Immature natural killer cell (primary cell): ENCODE measurements at regions not wholly inside any gene's neighbourhood (a gene's known extent, or its start where the extent isn't known, plus 50 kb on each side); places are given as distances from the start of the nearest gene placed in this dataset.

Experiments used
- DNase-seq, 3 donors: peaks; one replicate each; pipeline ENCODE4 v3.0.0; 2022; ENCODE audit warnings: mixed read lengths in 1 of 3
- H3K27ac Mint-ChIP-seq, 6 donors: one replicate each; pipeline ENCODE4 v1.8.0; 2020; ENCODE audit warnings: mixed read lengths in 6 of 6, mild to moderate bottlenecking in 5 of 6, inconsistent platforms in 4 of 6, moderate library complexity in 3 of 6
- H3K27me3 Mint-ChIP-seq, 3 donors: one replicate each; pipeline ENCODE4 v1.8.0; 2020 to 2021; ENCODE audit warnings: low read depth in 3 of 3, mild to moderate bottlenecking in 3 of 3, mixed read lengths in 3 of 3, moderate library complexity in 3 of 3, inconsistent platforms in 1 of 3
- H3K36me3 Mint-ChIP-seq, 3 donors: one replicate each; pipeline ENCODE4 v1.8.0; 2020; ENCODE audit warnings: mixed read lengths in 3 of 3, inconsistent platforms in 2 of 3, mild to moderate bottlenecking in 2 of 3
- H3K4me1 Mint-ChIP-seq, 2 donors: one replicate each; pipeline ENCODE4 v1.8.0; 2020; ENCODE audit warnings: inconsistent platforms in 2 of 2, mild to moderate bottlenecking in 2 of 2, mixed read lengths in 2 of 2, moderate library complexity in 1 of 2
- H3K4me3 Mint-ChIP-seq, 5 donors: one replicate each; pipeline ENCODE4 v1.8.0; 2020; ENCODE audit warnings: mild to moderate bottlenecking in 5 of 5, mixed read lengths in 5 of 5, inconsistent platforms in 3 of 5, moderate library complexity in 3 of 5
- H3K9me3 Mint-ChIP-seq, 6 donors: one replicate each; pipeline ENCODE4 v1.8.0; 2020; ENCODE audit warnings: mild to moderate bottlenecking in 6 of 6, mixed read lengths in 6 of 6, inconsistent platforms in 4 of 6, moderate library complexity in 3 of 6

- Mint-ChIP-seq H3K4me3 (no peak overlapping the region), H3K36me3 (no peaks in the 10 kb centered on the region), H3K27ac (no peak overlapping the region), H3K4me1 (no peaks in the 10 kb centered on the region), H3K27me3 (peaks cover 0 to 3% (median 0%) of the 10 kb centered on the region in 3 donors), H3K9me3 (peaks cover 6 to 28% (median 9%) of the 10 kb centered on the region in 6 donors)
- DNase-seq = no peak
These were observed 500.6 kb upstream of the IGFBP3 start for GRCh38 chr7:46421441-46422230.

GRCh38 chr7:46414946-46415345, 493.9 kb upstream of the IGFBP3 start:
- H3K27ac Mint-ChIP-seq = no peak overlapping the region
- no peaks in the 10 kb centered on the region for H3K36me3 Mint-ChIP-seq
- H3K4me3 Mint-ChIP-seq = no peak overlapping the region
- no peak for DNase-seq
- H3K9me3 Mint-ChIP-seq = peaks cover 0 to 29% (median 3%) of the 10 kb centered on the region in 6 donors
- H3K27me3 Mint-ChIP-seq = peaks cover 0 to 3% (median 0%) of the 10 kb centered on the region in 3 donors
- no peaks in the 10 kb centered on the region for H3K4me1 Mint-ChIP-seq

- no peak overlapping the region for H3K27ac Mint-ChIP-seq
- H3K27me3 Mint-ChIP-seq = peaks cover 0 to 3% (median 0%) of the 10 kb centered on the region in 3 donors
- H3K9me3 Mint-ChIP-seq = peaks cover 0 to 20% (median 3%) of the 10 kb centered on the region in 6 donors
- H3K4me3 Mint-ChIP-seq = no peak overlapping the region
- no peaks in the 10 kb centered on the region for H3K36me3 Mint-ChIP-seq
- DNase-seq = no peak
- H3K4me1 Mint-ChIP-seq = no peaks in the 10 kb centered on the region
These were observed 490.2 kb upstream of the IGFBP3 start for GRCh38 chr7:46411236-46411635.

GRCh38 chr7:46407125-46407524, 486.1 kb upstream of the IGFBP3 start:
- Mint-ChIP-seq H3K27me3 (peaks cover 0 to 4% (median 0%) of the 10 kb centered on the region in 3 donors), H3K36me3 (no peaks in the 10 kb centered on the region), H3K9me3 (peaks cover 0 to 30% (median 5%) of the 10 kb centered on the region in 6 donors), H3K4me1 (no peaks in the 10 kb centered on the region), H3K27ac (no peak overlapping the region), H3K4me3 (no peak overlapping the region)
- DNase-seq = no peak

GRCh38 chr7:46397591-46397990, 476.5 kb upstream of the IGFBP3 start:
- Mint-ChIP-seq H3K4me3 (no peak overlapping the region), H3K27me3 (peaks cover 0 to 2% (median 2%) of the 10 kb centered on the region in 3 donors), H3K27ac (no peak overlapping the region), H3K36me3 (no peaks in the 10 kb centered on the region), H3K4me1 (no peaks in the 10 kb centered on the region), H3K9me3 (peaks cover 2 to 26% (median 5%) of the 10 kb centered on the region in 6 donors)
- no peak for DNase-seq

GRCh38 chr7:46396481-46396880, 475.4 kb upstream of the IGFBP3 start:
- Mint-ChIP-seq H3K27me3 (peaks cover 0 to 2% (median 2%) of the 10 kb centered on the region in 3 donors), H3K27ac (no peak overlapping the region)
- no peak for DNase-seq

GRCh38 chr7:46393142-46393541, 472.1 kb upstream of the IGFBP3 start:
- H3K4me3 Mint-ChIP-seq = no peak overlapping the region
- H3K27me3 Mint-ChIP-seq = peaks cover 0 to 5% (median 2%) of the 10 kb centered on the region in 3 donors
- peaks cover 2 to 38% (median 7%) of the 10 kb centered on the region in 6 donors for H3K9me3 Mint-ChIP-seq
- no peak for DNase-seq
- no peak overlapping the region for H3K27ac Mint-ChIP-seq
- no peaks in the 10 kb centered on the region for H3K36me3 Mint-ChIP-seq
- no peaks in the 10 kb centered on the region for H3K4me1 Mint-ChIP-seq

More at GRCh38 chr7:46396481-46396880, 475.4 kb upstream of the IGFBP3 start:
- Mint-ChIP-seq H3K4me3 (no peak overlapping the region), H3K9me3 (peaks cover 2 to 20% (median 6%) of the 10 kb centered on the region in 6 donors), H3K36me3 (no peaks in the 10 kb centered on the region), H3K4me1 (no peaks in the 10 kb centered on the region)

GRCh38 chr7:46391231-46392201, 470.4 kb upstream of the IGFBP3 start:
- Mint-ChIP-seq H3K9me3 (peaks cover 2 to 47% (median 9%) of the 10 kb centered on the region in 6 donors), H3K4me3 (no peak overlapping the region), H3K27ac (no peak overlapping the region), H3K36me3 (no peaks in the 10 kb centered on the region), H3K4me1 (no peaks in the 10 kb centered on the region), H3K27me3 (peaks cover 0 to 4% (median 2%) of the 10 kb centered on the region in 3 donors)
- no peak for DNase-seq

- peaks cover 2 to 41% (median 9%) of the 10 kb centered on the region in 6 donors for H3K9me3 Mint-ChIP-seq
- DNase-seq = no peak
- peaks cover 0 to 4% (median 2%) of the 10 kb centered on the region in 3 donors for H3K27me3 Mint-ChIP-seq
- no peaks in the 10 kb centered on the region for H3K4me1 Mint-ChIP-seq
- H3K36me3 Mint-ChIP-seq = no peaks in the 10 kb centered on the region
- no peak overlapping the region for H3K4me3 Mint-ChIP-seq
- H3K27ac Mint-ChIP-seq = no peak overlapping the region
These were observed 469.0 kb upstream of the IGFBP3 start for GRCh38 chr7:46390042-46390441.

GRCh38 chr7:46389146-46389545, 468.1 kb upstream of the IGFBP3 start:
- no peak overlapping the region for H3K4me3 Mint-ChIP-seq
- no peaks in the 10 kb centered on the region for H3K36me3 Mint-ChIP-seq
- DNase-seq = no peak
- no peaks in the 10 kb centered on the region for H3K4me1 Mint-ChIP-seq
- peaks cover 1 to 4% (median 2%) of the 10 kb centered on the region in 3 donors for H3K27me3 Mint-ChIP-seq
- H3K9me3 Mint-ChIP-seq = peaks cover 2 to 41% (median 9%) of the 10 kb centered on the region in 6 donors
- H3K27ac Mint-ChIP-seq = no peak overlapping the region

GRCh38 chr7:46387646-46388045, 466.6 kb upstream of the IGFBP3 start:
- peaks cover 2 to 38% (median 6%) of the 10 kb centered on the region in 6 donors for H3K9me3 Mint-ChIP-seq
- no peak overlapping the region for H3K4me3 Mint-ChIP-seq
- no peaks in the 10 kb centered on the region for H3K4me1 Mint-ChIP-seq
- no peaks in the 10 kb centered on the region for H3K36me3 Mint-ChIP-seq
- peaks cover 0 to 4% (median 1%) of the 10 kb centered on the region in 3 donors for H3K27me3 Mint-ChIP-seq
- DNase-seq = no peak
- H3K27ac Mint-ChIP-seq = no peak overlapping the region

- H3K27ac Mint-ChIP-seq = no peak overlapping the region
- H3K27me3 Mint-ChIP-seq = peaks cover 0 to 4% (median 1%) of the 10 kb centered on the region in 3 donors
- peaks cover 2 to 35% (median 3%) of the 10 kb centered on the region in 6 donors for H3K9me3 Mint-ChIP-seq
- no peaks in the 10 kb centered on the region for H3K4me1 Mint-ChIP-seq
- DNase-seq = no peak
- no peak overlapping the region for H3K4me3 Mint-ChIP-seq
- no peaks in the 10 kb centered on the region for H3K36me3 Mint-ChIP-seq
These were observed 465.6 kb upstream of the IGFBP3 start for GRCh38 chr7:46386428-46387399.
